Pancreas (tissue), 10 donors: ENCODE measurements at regions not wholly inside any gene's neighbourhood (a gene's known extent, or its start where the extent isn't known, plus 50 kb on each side); places are given as distances from the start of the nearest gene placed in this dataset.
A peak's percentile ranks its signal among the peaks of the same experiment; 100 is the strongest.

Experiments
- ATAC-seq, 4 donors: fragments of 200-7000 bp; cut with Tn5 transposase; one replicate each; pipeline versions ENCODE4 v1.8.0 to v1.9.1; 2020; ENCODE audit warnings: mild to moderate bottlenecking in 4 of 4, moderate library complexity in 4 of 4
- DNase-seq, 6 donors: peaks; one replicate each; pipeline ENCODE4 v3.0.0-alpha.2; 2020
- FAIRE-seq: peaks from 2 replicates; lab custom pipeline; 2012; peaks lifted over from hg19 to GRCh38; lab: Jason Lieb, UNC
- H3K27ac ChIP-seq, 4 donors: fragments of 200-600 bp; sonication (generic); 1 replicate in 3 of 4; 2 replicates in 1 of 4; pipeline versions ENCODE4 v1.5.0 to v1.8.0; 2020
- H3K27me3 ChIP-seq, 4 donors: fragments of 200-600 bp; one replicate each; pipeline ENCODE4 v1.8.0; 2021
- H3K36me3 ChIP-seq, 3 donors: fragments of 200-600 bp; sonication (generic) in 1 of 3; one replicate each; pipeline versions ENCODE4 v1.5.0 to v1.8.0; 2020 to 2021
- H3K4me1 ChIP-seq, 3 donors: fragments of 200-600 bp; one replicate each; pipeline ENCODE4 v1.8.0; 2021
- H3K4me3 ChIP-seq, 4 donors: fragments of 200-600 bp; sonication (generic) in 2 of 4; one replicate each; pipeline versions ENCODE4 v1.5.0 to v1.8.0; 2020 to 2021
- H3K9me3 ChIP-seq, 4 donors: fragments of 200-600 bp; one replicate each; pipeline ENCODE4 v1.8.0; 2021
- CTCF ChIP-seq, 4 donors: fragments of 200-600 bp; sonication (generic) in 3 of 4; IDR thresholded peaks; one replicate each; pipeline versions ENCODE4 v1.5.0 to v1.8.0; 2021; ENCODE audit warnings: antibody characterized with exemption in 4 of 4
- WGBS, 2 donors: extraction: QIAGEN DNeasy Blood & Tissue Kit; methylation state at CpG; one replicate each; pipeline ENCODE4 v1.1.7; 2013; 5-methylcytosine and 5-hydroxymethylcytosine counted together
- intact Hi-C, 3 donors: fragments of 100-400 bp; cut with DNase I; formaldehyde crosslinking; loops; one replicate each; pipeline versions ENCODE4 v1.11.1 to v1.14.2; 2022
- donor health status: healthy with polysubstance abuse.
- donor health status: DM: no; HTN: no; CAD: no; lungs with moderate emphysema.
- donor health status: DM: no; HTN: no; CAD: no.
- donor health status: control.
- donor health status: control.
- donor health status: Bipolar disorder and iron deficiency.
- donor health status: DM: yes; HTN: yes; CAD: no.
- donor health status: DM: no; HTN: no; CAD: no.
- donor health status: DM: no; HTN: no; CAD: no.
- donor health status: DM: yes; HTN: yes; CAD: no.

DNA sequence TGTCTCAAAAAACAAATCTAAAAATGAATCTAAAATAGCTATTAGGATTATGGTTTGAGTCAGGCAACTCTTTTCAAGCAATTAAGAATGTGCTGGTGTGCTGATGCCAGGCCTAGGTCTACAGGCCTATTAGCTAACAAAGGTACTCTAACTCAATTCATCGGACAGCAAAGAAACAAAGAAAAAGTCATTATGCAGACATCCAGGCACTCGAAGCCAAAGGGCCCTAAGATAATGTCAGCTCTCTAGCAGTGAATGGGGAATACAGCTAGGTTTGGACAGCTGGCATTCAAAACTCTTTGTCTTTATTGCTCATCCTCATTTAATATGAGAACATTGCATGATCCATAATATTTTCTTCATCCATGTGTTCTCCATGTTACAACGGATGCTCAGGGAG is 108.5 kb downstream of the TMEM114 start:
- 85 to 87% methylated on average over 3 of the region's 3 CpGs for WGBS, 2 donors
- H3K4me1 ChIP-seq = no peaks in the 10 kb centered on the region
- FAIRE-seq = no peak
- no peaks in the 10 kb centered on the region for H3K9me3 ChIP-seq
- H3K36me3 ChIP-seq = no peaks in the 10 kb centered on the region
- no peak for ATAC-seq
- no peak overlapping the region for H3K4me3 ChIP-seq
- intact Hi-C loops = no loop called here
- TF ChIP-seq CTCF (IDR thresholded peaks at IDR 0.05) = no peak
- no peak for DNase-seq
- no peak overlapping the region for H3K27ac ChIP-seq
- H3K27me3 ChIP-seq = no peaks in the 10 kb centered on the region

GRCh38 chr16:8476824-8477223 is 113.5 kb downstream of the TMEM114 start:
- no peaks in the 10 kb centered on the region for H3K9me3 ChIP-seq
- H3K27ac ChIP-seq = no peak overlapping the region
- no peak for FAIRE-seq
- no peaks in the 10 kb centered on the region for H3K27me3 ChIP-seq
- H3K4me1 ChIP-seq = no peaks in the 10 kb centered on the region
- no peak for DNase-seq
- TF ChIP-seq CTCF (IDR thresholded peaks at IDR 0.05) = no peak
- 83 to 90% methylated on average over 1 of the region's 1 CpG for WGBS, 2 donors
- H3K4me3 ChIP-seq = no peak overlapping the region
- no peaks in the 10 kb centered on the region for H3K36me3 ChIP-seq
- intact Hi-C loops = no loop called here
- no peak for ATAC-seq

DNA sequence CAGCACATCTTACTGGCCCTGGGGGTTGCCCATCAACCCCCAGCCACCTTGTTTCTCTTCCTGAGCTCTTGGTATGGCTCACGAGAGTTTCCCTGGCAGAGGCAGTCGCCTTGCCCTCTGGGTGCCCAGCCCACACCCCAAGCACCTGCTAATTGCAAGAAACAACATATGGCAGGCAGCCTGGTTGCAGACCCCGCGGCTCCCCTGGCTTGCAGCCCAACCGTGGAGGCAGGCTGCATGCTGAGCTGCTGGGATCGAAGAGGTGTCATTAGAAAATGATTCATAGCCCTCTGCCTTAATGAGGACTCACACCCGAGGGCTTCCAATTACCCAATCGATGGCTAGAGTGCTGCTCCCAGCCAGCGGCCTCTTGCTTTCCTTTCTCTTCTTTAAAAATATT is 115.7 kb downstream of the TMEM114 start:
- Histone ChIP-seq H3K9me3 (no peaks in the 10 kb centered on the region), H3K27me3 (no peaks in the 10 kb centered on the region), H3K4me1 (no peaks in the 10 kb centered on the region), H3K36me3 (no peaks in the 10 kb centered on the region), H3K4me3 (no peak overlapping the region), H3K27ac (no peak overlapping the region)
- peak in 1 of 4 donors; percentile 46 for ATAC-seq
- no peak for TF ChIP-seq CTCF (IDR thresholded peaks at IDR 0.05)
- FAIRE-seq = no peak
- peak in 2 of 6 donors; percentile 31 to 47 for DNase-seq
- intact Hi-C loops = no loop called here
- WGBS, 2 donors = 15 to 37% methylated on average over 9 of the region's 9 CpGs

DNA sequence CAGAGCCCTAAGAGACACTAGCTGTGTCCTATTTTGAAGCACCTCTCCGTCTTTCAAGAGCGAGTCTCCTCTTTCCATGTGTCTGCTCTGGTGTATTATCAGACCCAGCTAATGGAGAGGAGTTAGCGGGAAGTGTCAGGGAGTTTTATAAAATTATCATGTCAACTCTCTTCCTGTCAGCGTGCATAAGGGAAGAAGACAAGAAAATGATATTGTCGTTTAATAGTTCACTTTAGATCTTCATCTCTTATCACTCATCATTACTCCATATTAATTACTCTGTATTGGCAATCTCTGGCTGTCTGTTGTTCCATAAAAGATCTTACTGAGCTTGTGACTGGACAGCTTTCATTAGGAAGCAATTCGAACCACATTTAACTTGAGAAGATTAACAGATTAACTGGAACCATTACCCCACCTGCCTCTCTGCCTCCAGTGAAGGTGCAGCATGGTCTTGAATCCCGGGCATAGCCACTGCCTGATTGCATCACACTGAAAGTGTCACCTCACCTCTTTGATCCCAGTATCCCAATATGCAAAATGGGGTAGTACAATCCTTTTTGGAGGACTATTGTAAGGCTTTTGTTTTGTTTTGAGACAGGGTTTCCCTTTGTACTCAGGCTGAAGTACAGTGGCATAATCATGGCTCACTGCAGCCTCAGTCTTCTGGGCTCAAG is 121.1 kb downstream of the TMEM114 start:
- no peak for TF ChIP-seq CTCF (IDR thresholded peaks at IDR 0.05)

DNA sequence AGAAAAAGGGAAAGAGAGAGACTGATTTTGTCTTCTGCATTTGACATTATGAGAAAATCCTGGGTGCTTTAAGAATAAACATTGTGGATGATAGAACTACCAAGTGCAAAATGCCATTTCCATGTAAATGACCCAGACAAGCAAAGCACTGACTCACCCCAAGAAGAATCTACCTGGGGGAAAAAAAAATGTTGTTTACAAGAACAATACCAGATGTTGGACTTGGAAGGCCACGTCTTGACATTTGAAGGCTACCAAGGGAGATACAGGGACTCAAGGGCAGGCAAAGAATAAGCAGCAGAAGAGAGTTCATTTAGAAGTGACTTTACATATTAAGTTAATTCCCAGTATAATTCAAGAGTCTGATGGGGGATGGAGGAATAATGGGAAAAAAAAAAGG is 125.3 kb downstream of the TMEM114 start:
- no peaks in the 10 kb centered on the region for H3K27me3 ChIP-seq
- H3K36me3 ChIP-seq = no peaks in the 10 kb centered on the region
- intact Hi-C loops = no loop called here
- H3K4me3 ChIP-seq = no peak overlapping the region
- WGBS, 2 donors = 14 to 21% methylated on average over 1 of the region's 1 CpG
- FAIRE-seq = no peak
- TF ChIP-seq CTCF (IDR thresholded peaks at IDR 0.05) = no peak
- H3K9me3 ChIP-seq = no peaks in the 10 kb centered on the region
- peak; percentile 82 to 92 (median 84) for ATAC-seq
- H3K27ac ChIP-seq = peak overlapping the region in 2 of 4 donors; percentile 28 to 60
- peak in 3 of 6 donors; percentile 23 to 33 (median 29) for DNase-seq
- peaks cover 3 to 9% (median 5%) of the 10 kb centered on the region in 3 donors for H3K4me1 ChIP-seq

More for the DNA sequence above, 121.1 kb downstream of the TMEM114 start:
- Histone ChIP-seq H3K27me3 (no peaks in the 10 kb centered on the region), H3K4me1 (peaks cover 3 to 9% (median 5%) of the 10 kb centered on the region in 3 donors), H3K27ac (no peak overlapping the region), H3K4me3 (no peak overlapping the region), H3K36me3 (no peaks in the 10 kb centered on the region), H3K9me3 (no peaks in the 10 kb centered on the region)
- ATAC-seq (no peak), FAIRE-seq (no peak), DNase-seq (no peak)
- intact Hi-C loops = no loop called here
- 82 to 85% methylated on average over 7 of the region's 7 CpGs for WGBS, 2 donors
